GM18861 (cell line): ENCODE measurements at regions not wholly inside any gene's neighbourhood (a gene's known extent, or its start where the extent isn't known, plus 50 kb on each side); places are given as distances from the start of the nearest gene placed in this dataset.
"Not testable (repeated sequence)": the region's sequence is repeated elsewhere in the genome, so short reads cannot be mapped to it uniquely, and the experiment has no call there.

Source experiments
- ATAC-seq: cut with Tn5 transposase; IDR thresholded peaks from one replicate; pipeline ENCODE4 v1.9.1; 2021; ENCODE audit not compliant: unreplicated experiment

GRCh38 chr6:85107701-85108100, 342.2 kb upstream of the NT5E start:
- no peak for ATAC-seq

- no peak for ATAC-seq
These were observed 332.6 kb upstream of the TBX18 start for GRCh38 chr6:85096976-85097375.

GRCh38 chr6:85092226-85092625, 327.8 kb upstream of the TBX18 start:
- ATAC-seq = no peak

- no peak for ATAC-seq
These were observed 324.9 kb upstream of the TBX18 start for GRCh38 chr6:85089255-85089654.

GRCh38 chr6:85085875-85086274, 321.5 kb upstream of the TBX18 start:
- ATAC-seq = no peak

- no peak for ATAC-seq
These were observed 316.7 kb upstream of the TBX18 start for GRCh38 chr6:85081102-85081501.

- ATAC-seq = no peak
These were observed 315.4 kb upstream of the TBX18 start for GRCh38 chr6:85079761-85080160.

- no peak for ATAC-seq
These were observed 313.7 kb upstream of the TBX18 start for GRCh38 chr6:85078058-85078457.

GRCh38 chr6:85077098-85077497, 312.7 kb upstream of the TBX18 start:
- no peak for ATAC-seq

- ATAC-seq = not testable (repeated sequence)
These were observed 307.4 kb upstream of the TBX18 start for GRCh38 chr6:85071845-85072244.

- no peak for ATAC-seq
These were observed 305.2 kb upstream of the TBX18 start for GRCh38 chr6:85069577-85069976.

- no peak for ATAC-seq
These were observed 303.8 kb upstream of the TBX18 start for GRCh38 chr6:85068221-85068620.

GRCh38 chr6:85066266-85066665, 301.9 kb upstream of the TBX18 start:
- no peak for ATAC-seq

- no peak for ATAC-seq
These were observed 301.4 kb upstream of the TBX18 start for GRCh38 chr6:85065831-85066230.

GRCh38 chr6:85063611-85064010, 299.2 kb upstream of the TBX18 start:
- no peak for ATAC-seq

GRCh38 chr6:85062884-85063283, 298.5 kb upstream of the TBX18 start:
- ATAC-seq = no peak

- ATAC-seq = no peak
These were observed 294.4 kb upstream of the TBX18 start for GRCh38 chr6:85058806-85059205.

- ATAC-seq = no peak
These were observed 285.8 kb upstream of the TBX18 start for GRCh38 chr6:85050149-85050548.

- no peak for ATAC-seq
These were observed 284.9 kb upstream of the TBX18 start for GRCh38 chr6:85049282-85049681.

- ATAC-seq = no peak
These were observed 283.4 kb upstream of the TBX18 start for GRCh38 chr6:85047818-85048217.

GRCh38 chr6:85045767-85046166, 281.4 kb upstream of the TBX18 start:
- not testable (repeated sequence) for ATAC-seq

- ATAC-seq = no peak
These were observed 280.0 kb upstream of the TBX18 start for GRCh38 chr6:85044361-85044760.

- no peak for ATAC-seq
These were observed 277.0 kb upstream of the TBX18 start for GRCh38 chr6:85041376-85041775.

GRCh38 chr6:85037221-85037620, 272.8 kb upstream of the TBX18 start:
- no peak for ATAC-seq
